Mesendoderm (in vitro differentiated cells): ENCODE measurements at regions not wholly inside any gene's neighbourhood (a gene's known extent, or its start where the extent isn't known, plus 50 kb on each side); places are given as distances from the start of the nearest gene placed in this dataset.

ENCODE experiments used
- DNase-seq: peaks from one replicate; pipeline ENCODE4 v3.0.0; 2013
- H2AK5ac ChIP-seq: 2 replicates; pipeline ENCODE4 v1.6.1; 2013; ENCODE audit warnings: low read length, inconsistent platforms
- H2BK120ac ChIP-seq: 2 replicates; pipeline ENCODE4 v1.6.1; 2013; ENCODE audit warnings: low read depth, mild to moderate bottlenecking, low read length, moderate library complexity, mixed read lengths
- H2BK15ac ChIP-seq: replicated peaks from 2 replicates; pipeline ENCODE4 v1.6.1; 2013; ENCODE audit warnings: low read depth, mild to moderate bottlenecking, moderate library complexity
- H2BK5ac ChIP-seq: 2 replicates; pipeline ENCODE4 v1.6.1; 2013; ENCODE audit warnings: low read length, inconsistent platforms
- H3K18ac ChIP-seq: 2 replicates; pipeline ENCODE4 v1.6.1; 2013; ENCODE audit warnings: mild to moderate bottlenecking, low read length, mixed read lengths
- H3K23ac ChIP-seq: one replicate; pipeline ENCODE4 v1.6.1; 2013; ENCODE audit warnings: low read length
- H3K27ac ChIP-seq: 2 replicates; pipeline ENCODE4 v1.5.1; 2013; ENCODE audit warnings: low read depth, mild to moderate bottlenecking, inconsistent platforms, low read length, moderate library complexity
- H3K27me3 ChIP-seq: 2 replicates; pipeline ENCODE4 v1.6.1; 2013; ENCODE audit warnings: low read length, control low read depth, mild to moderate bottlenecking, inconsistent platforms; ENCODE audit not compliant: insufficient read depth, poor library complexity
- H3K36me3 ChIP-seq: 2 replicates; pipeline ENCODE4 v1.6.1; 2013; ENCODE audit warnings: low read length, inconsistent platforms; ENCODE audit not compliant: control insufficient read depth, insufficient read depth
- H3K4ac ChIP-seq: one replicate; pipeline ENCODE4 v1.6.1; 2013; ENCODE audit warnings: low read depth, mild to moderate bottlenecking, low read length, moderate library complexity
- H3K4me1 ChIP-seq: 2 replicates; pipeline ENCODE4 v1.6.1; 2013; ENCODE audit warnings: low read depth, low read length, inconsistent platforms; ENCODE audit not compliant: control insufficient read depth
- H3K4me2 ChIP-seq: 2 replicates; pipeline ENCODE4 v1.6.1; 2013; ENCODE audit warnings: low read length
- H3K4me3 ChIP-seq: 2 replicates; pipeline ENCODE4 v1.5.1; 2013; ENCODE audit warnings: mild to moderate bottlenecking, low read length
- H3K56ac ChIP-seq: one replicate; pipeline ENCODE4 v1.6.1; 2013; ENCODE audit warnings: low read length
- H3K79me1 ChIP-seq: 2 replicates; pipeline ENCODE4 v1.6.1; 2013; ENCODE audit warnings: low read length, inconsistent platforms
- H3K79me2 ChIP-seq: 2 replicates; pipeline ENCODE4 v1.6.1; 2013; ENCODE audit warnings: mild to moderate bottlenecking, low read length; ENCODE audit not compliant: control insufficient read depth, insufficient read depth
- H3K9ac ChIP-seq: 2 replicates; pipeline ENCODE4 v1.6.1; 2013; ENCODE audit warnings: low read length, inconsistent platforms
- H4K5ac ChIP-seq: one replicate; pipeline ENCODE4 v1.6.1; 2013; ENCODE audit warnings: low read length
- H4K8ac ChIP-seq: one replicate; pipeline ENCODE4 v1.6.1; 2013; ENCODE audit warnings: low read depth, mild to moderate bottlenecking, control low read depth, low read length, moderate library complexity
- WGBS: extraction: QIAGEN DNeasy Blood & Tissue Kit; methylation state at CpG from one replicate; pipeline ENCODE4 v1.1.7; 2013; ENCODE audit warnings: low lambda C conversion rate, missing lambda C conversion rate; ENCODE audit not compliant: insufficient coverage; ENCODE audit errors: extremely low coverage; 5-methylcytosine and 5-hydroxymethylcytosine counted together

- no peak overlapping the region for H4K8ac ChIP-seq
- H3K36me3 ChIP-seq, result no peaks in the 10 kb centered on the region
- DNase-seq, result no peak
- no peak overlapping the region for H3K4me2 ChIP-seq
- H3K79me2 ChIP-seq, result no peaks in the 10 kb centered on the region
- no peak overlapping the region for H2BK5ac ChIP-seq
- no peaks in the 10 kb centered on the region for H3K27me3 ChIP-seq
- H3K56ac ChIP-seq, result no peak overlapping the region
- H2AK5ac ChIP-seq, result no peak overlapping the region
- H4K5ac ChIP-seq, result no peak overlapping the region
- H2BK15ac ChIP-seq, result no peak overlapping the region
- no peak overlapping the region for H3K23ac ChIP-seq
- no peak overlapping the region for H3K9ac ChIP-seq
- H3K79me1 ChIP-seq, result no peaks in the 10 kb centered on the region
- no peak overlapping the region for H3K4me3 ChIP-seq
- H3K27ac ChIP-seq, result no peak overlapping the region
- H2BK120ac ChIP-seq, result no peak overlapping the region
- WGBS, result no CpG with 5 or more reads among the region's 7 CpGs
- no peaks in the 10 kb centered on the region for H3K4me1 ChIP-seq
- no peak overlapping the region for H3K18ac ChIP-seq
- H3K4ac ChIP-seq, result no peak overlapping the region
Observed at GRCh38 chr10:128884033-128884425, 583.0 kb upstream of the MGMT start.

GRCh38 chr10:128884496-128885072 is 582.5 kb upstream of the MGMT start:
- H3K56ac ChIP-seq, result no peak overlapping the region
- H3K23ac ChIP-seq, result no peak overlapping the region
- no peak overlapping the region for H4K5ac ChIP-seq
- H3K79me2 ChIP-seq, result no peaks in the 10 kb centered on the region
- no peak for DNase-seq
- H2BK15ac ChIP-seq, result no peak overlapping the region
- no peak overlapping the region for H3K27ac ChIP-seq
- H3K4me2 ChIP-seq, result no peak overlapping the region
- H3K27me3 ChIP-seq, result no peaks in the 10 kb centered on the region
- no peaks in the 10 kb centered on the region for H3K79me1 ChIP-seq
- no peaks in the 10 kb centered on the region for H3K4me1 ChIP-seq
- no peak overlapping the region for H2BK5ac ChIP-seq
- no peak overlapping the region for H2AK5ac ChIP-seq
- WGBS, result no CpG with 5 or more reads among the region's 6 CpGs
- no peak overlapping the region for H3K4ac ChIP-seq
- H3K4me3 ChIP-seq, result no peak overlapping the region
- no peak overlapping the region for H2BK120ac ChIP-seq
- no peaks in the 10 kb centered on the region for H3K36me3 ChIP-seq
- H3K9ac ChIP-seq, result no peak overlapping the region
- no peak overlapping the region for H4K8ac ChIP-seq
- H3K18ac ChIP-seq, result no peak overlapping the region

GRCh38 chr10:128885573-128886555 is 581.2 kb upstream of the MGMT start:
- no peak overlapping the region for H2BK15ac ChIP-seq
- no peak overlapping the region for H3K9ac ChIP-seq
- WGBS, result no CpG with 5 or more reads among the region's 22 CpGs
- H3K56ac ChIP-seq, result no peak overlapping the region
- no peak overlapping the region for H3K4ac ChIP-seq
- H3K4me3 ChIP-seq, result no peak overlapping the region
- H3K4me1 ChIP-seq, result no peaks in the 10 kb centered on the region
- no peaks in the 10 kb centered on the region for H3K36me3 ChIP-seq
- H3K23ac ChIP-seq, result no peak overlapping the region
- no peaks in the 10 kb centered on the region for H3K79me2 ChIP-seq
- no peak overlapping the region for H4K8ac ChIP-seq
- no peak overlapping the region for H2AK5ac ChIP-seq
- no peaks in the 10 kb centered on the region for H3K27me3 ChIP-seq
- H3K79me1 ChIP-seq, result no peaks in the 10 kb centered on the region
- H3K18ac ChIP-seq, result no peak overlapping the region
- H4K5ac ChIP-seq, result no peak overlapping the region
- no peak for DNase-seq
- no peak overlapping the region for H2BK5ac ChIP-seq
- H2BK120ac ChIP-seq, result no peak overlapping the region
- no peak overlapping the region for H3K27ac ChIP-seq
- H3K4me2 ChIP-seq, result no peak overlapping the region

- Histone ChIP-seq H3K18ac (no peak overlapping the region), H2BK5ac (no peak overlapping the region), H3K27me3 (no peaks in the 10 kb centered on the region), H3K79me1 (no peaks in the 10 kb centered on the region), H3K79me2 (no peaks in the 10 kb centered on the region), H2BK15ac (no peak overlapping the region), H4K8ac (no peak overlapping the region), H3K23ac (no peak overlapping the region), H3K36me3 (no peaks in the 10 kb centered on the region), H2AK5ac (no peak overlapping the region), H3K27ac (no peak overlapping the region), H3K4me1 (no peaks in the 10 kb centered on the region), H4K5ac (no peak overlapping the region), H3K4ac (no peak overlapping the region), H2BK120ac (no peak overlapping the region), H3K56ac (no peak overlapping the region), H3K4me2 (no peak overlapping the region), H3K9ac (no peak overlapping the region), H3K4me3 (no peak overlapping the region)
- no peak for DNase-seq
- WGBS, result no CpG with 5 or more reads among the region's 3 CpGs
Observed at GRCh38 chr10:128887856-128888255, 579.2 kb upstream of the MGMT start.

GRCh38 chr10:128892005-128892404 is 575.0 kb upstream of the MGMT start:
- WGBS, result no CpG with 5 or more reads among the region's 4 CpGs
- H3K36me3 ChIP-seq, result no peaks in the 10 kb centered on the region
- H3K4me3 ChIP-seq, result no peak overlapping the region
- no peak overlapping the region for H4K8ac ChIP-seq
- no peaks in the 10 kb centered on the region for H3K79me2 ChIP-seq
- H2BK5ac ChIP-seq, result no peak overlapping the region
- H3K79me1 ChIP-seq, result no peaks in the 10 kb centered on the region
- no peaks in the 10 kb centered on the region for H3K27me3 ChIP-seq
- no peak overlapping the region for H2BK15ac ChIP-seq
- H3K4me2 ChIP-seq, result no peak overlapping the region
- no peak overlapping the region for H3K56ac ChIP-seq
- no peak overlapping the region for H4K5ac ChIP-seq
- H3K4ac ChIP-seq, result no peak overlapping the region
- no peak overlapping the region for H2BK120ac ChIP-seq
- no peak overlapping the region for H3K9ac ChIP-seq
- no peak overlapping the region for H2AK5ac ChIP-seq
- H3K18ac ChIP-seq, result no peak overlapping the region
- no peak overlapping the region for H3K23ac ChIP-seq
- H3K4me1 ChIP-seq, result no peaks in the 10 kb centered on the region
- no peak overlapping the region for H3K27ac ChIP-seq
- no peak for DNase-seq
